HepG2 (cell line): ENCODE measurements at regions not wholly inside any gene's neighbourhood (a gene's known extent, or its start where the extent isn't known, plus 50 kb on each side); places are given as distances from the start of the nearest gene placed in this dataset.

ENCODE experiments used
- ATAC-seq: fragments of 200-7000 bp; cut with Tn5 transposase; 3 replicates; pipeline ENCODE4 v1.9.1; 2020; ENCODE audit warnings: mild to moderate bottlenecking, moderate library complexity
- BruUV-seq: library from RNA; stranded (reverse); fragments of 400-500 nt; replicated peaks from 2 replicates; lab custom pipeline; 2021; lab: Mats Ljungman, UMichigan
- CTCF ChIA-PET: fragments of 300-600 bp; formaldehyde crosslinking; extraction: SDS; loops from one replicate; lab custom pipeline; 2021; ENCODE audit warnings: low total read pairs, inconsistent platforms, low intra/inter-chr PET ratio; lab: Yijun Ruan, JAX
- POLR2A ChIA-PET: fragments of 350-600 bp; sonication (Branson Sonifier 250); formaldehyde crosslinking; loops from one replicate; lab custom pipeline; 2020; ENCODE audit warnings: antibody characterized with exemption, inconsistent platforms; lab: Yijun Ruan, JAX
- DNase-seq: peaks from one replicate; pipeline ENCODE4 v3.0.0-alpha.2; 2015; ENCODE audit warnings: low spot score
- FAIRE-seq: peaks from 3 replicates; lab custom pipeline; 2011; peaks lifted over from hg19 to GRCh38; lab: Jason Lieb, UNC
- H2AFZ ChIP-seq: one replicate; pipeline ENCODE4 v1.6.1; 2011; ENCODE audit warnings: low read length, inconsistent platforms
- H3K27ac ChIP-seq: fragments of 300-600 bp; 3 replicates; pipeline ENCODE4 v1.8.0; 2011; ENCODE audit warnings: mixed run types, mild to moderate bottlenecking, mixed read lengths, low read length, inconsistent platforms; ENCODE audit not compliant: insufficient read depth; ENCODE audit errors: extremely low read length
- H3K27me3 ChIP-seq, 2 experiments: fragments of 200-600 bp in 1 of 2; 2 replicates in 1 of 2; 3 replicates in 1 of 2; pipeline versions ENCODE4 v1.6.0 to v1.8.0; 2011; ENCODE audit warnings: low read length in 2 of 2, mild to moderate bottlenecking in 2 of 2, moderate library complexity in 2 of 2, inconsistent platforms in 1 of 2; ENCODE audit not compliant: insufficient read depth in 2 of 2, control insufficient read depth in 1 of 2
- H3K36me3 ChIP-seq, 2 experiments: fragments of 200-600 bp in 1 of 2; replicated peaks in 1 of 2; 2 replicates in 1 of 2; 3 replicates in 1 of 2; pipeline versions ENCODE4 v1.5.1 to v1.8.0; 2011; ENCODE audit warnings: low read length in 2 of 2, inconsistent platforms in 1 of 2; ENCODE audit not compliant: insufficient read depth in 2 of 2, control insufficient read depth in 1 of 2
- H3K4me1 ChIP-seq: 2 replicates; pipeline ENCODE4 v1.5.1; 2012; ENCODE audit warnings: low read length, inconsistent platforms; ENCODE audit not compliant: insufficient read depth
- H3K4me2 ChIP-seq: 2 replicates; pipeline ENCODE4 v1.6.0; 2011; ENCODE audit warnings: low read depth, low read length, inconsistent platforms
- H3K4me3 ChIP-seq, 3 experiments: fragments of 200-600 bp in 1 of 3; sonication (generic), shearing (Covaris generic) in 1 of 3; replicated peaks in 1 of 3; 2 replicates each; pipeline ENCODE4 v1.5.1; 2011 to 2016; ENCODE audit warnings: low read length in 3 of 3, inconsistent platforms in 2 of 3, low read depth in 2 of 3, mild to moderate bottlenecking in 2 of 3, control low read depth in 1 of 3, mixed read lengths in 1 of 3; ENCODE audit not compliant: insufficient read depth in 1 of 3
- H3K79me2 ChIP-seq: one replicate; pipeline ENCODE4 v1.6.1; 2011; ENCODE audit warnings: low read length, inconsistent platforms; ENCODE audit not compliant: insufficient read depth
- H3K9ac ChIP-seq: 2 replicates; pipeline ENCODE4 v1.6.0; 2011; ENCODE audit warnings: mild to moderate bottlenecking, low read depth, low read length, inconsistent platforms; ENCODE audit not compliant: insufficient read depth
- H3K9me3 ChIP-seq: 2 replicates; pipeline ENCODE4 v1.5.1; 2012; ENCODE audit warnings: mild to moderate bottlenecking, low read length
- H4K20me1 ChIP-seq: 2 replicates; pipeline ENCODE4 v1.6.0; 2011; ENCODE audit warnings: inconsistent platforms, mild to moderate bottlenecking, low read length, moderate library complexity; ENCODE audit not compliant: insufficient read depth
- BRCA1 ChIP-seq: sonication (generic); formaldehyde crosslinking; IDR thresholded peaks from 2 replicates; pipeline ENCODE4 v1.4.0; 2020; ENCODE audit warnings: missing genetic modification reagents
- DR1 ChIP-seq: sonication (generic); formaldehyde crosslinking; IDR thresholded peaks from 2 replicates; pipeline ENCODE4 v1.8.0; 2021; ENCODE audit warnings: mild to moderate bottlenecking, missing genetic modification reagents, inconsistent platforms
- KDM6A ChIP-seq: IDR thresholded peaks from 2 replicates; pipeline ENCODE4 v1.6.1; 2016; ENCODE audit warnings: low read depth
- MED1 ChIP-seq: sonication (generic); formaldehyde crosslinking; IDR thresholded peaks from 2 replicates; pipeline ENCODE4 v1.4.0; 2020; ENCODE audit warnings: missing genetic modification reagents
- NFE2L2 ChIP-seq: fragments of 150-350 bp; IDR thresholded peaks from 2 replicates; pipeline ENCODE4 v1.6.1; 2014; ENCODE audit warnings: low read length
- NFIB ChIP-seq: sonication (generic); formaldehyde crosslinking; IDR thresholded peaks from 2 replicates; pipeline ENCODE4 v1.9.0; 2021; ENCODE audit warnings: missing genetic modification reagents, mild to moderate bottlenecking, borderline replicate concordance
- PREB ChIP-seq: sonication (generic); formaldehyde crosslinking; IDR thresholded peaks from 2 replicates; pipeline ENCODE4 v1.4.0; 2020; ENCODE audit warnings: missing genetic modification reagents
- REXO4 ChIP-seq: sonication (generic); formaldehyde crosslinking; IDR thresholded peaks from 2 replicates; pipeline ENCODE4 v1.8.0; 2022; ENCODE audit warnings: missing genetic modification reagents, mild to moderate bottlenecking, borderline replicate concordance
- ZFP41 ChIP-seq: sonication (generic); formaldehyde crosslinking; IDR thresholded peaks from 2 replicates; pipeline ENCODE4 v1.4.0; 2020; ENCODE audit warnings: mild to moderate bottlenecking, missing genetic modification reagents, borderline replicate concordance
- ZNF10 ChIP-seq: sonication (generic); formaldehyde crosslinking; IDR thresholded peaks from 2 replicates; pipeline ENCODE4 v1.4.0; 2020; ENCODE audit warnings: mild to moderate bottlenecking, low read depth, missing genetic modification reagents, borderline replicate concordance
- ZNF138 ChIP-seq: sonication (generic); formaldehyde crosslinking; IDR thresholded peaks from 2 replicates; pipeline ENCODE4 v1.5.0; 2020; ENCODE audit warnings: mild to moderate bottlenecking, low read depth, missing genetic modification reagents
- ZNF83 ChIP-seq: sonication (generic); formaldehyde crosslinking; IDR thresholded peaks from 2 replicates; pipeline ENCODE4 v1.4.0; 2020; ENCODE audit warnings: missing genetic modification reagents, mild to moderate bottlenecking, borderline replicate concordance
- WGBS: methylation state at CpG from one replicate; pipeline ENCODE4 v1.1.6; 2017; ENCODE audit warnings: low lambda C conversion rate; 5-methylcytosine and 5-hydroxymethylcytosine counted together
- in situ Hi-C: cut with HindIII; loops from 2 replicates; pipeline ENCODE4 v1.10.0; 2017; ENCODE audit warnings: low pct_unique_long_range_greater_than_20kb; ENCODE audit not compliant: extremely low pct_ligation_motif_present
- intact Hi-C: fragments of 100-400 bp; cut with micrococcal nuclease; formaldehyde crosslinking; loops from one replicate; pipeline ENCODE4 v1.10.0; 2022; ENCODE audit not compliant: unreplicated experiment
- TF ChIP-seq, protein P1 (sequence below): sonication (generic); formaldehyde crosslinking; IDR thresholded peaks from 2 replicates; pipeline ENCODE4 v1.4.0; 2020; ENCODE audit warnings: mild to moderate bottlenecking, missing genetic modification reagents

GRCh38 chr4:28772788-28773187 lies 1912.1 kb downstream of the STIM2 start:
- ChIA-PET CTCF (no interaction called here), POLR2A (no interaction called here)
- H3K4me1 ChIP-seq = no peaks in the 10 kb centered on the region
- DNase-seq (no peak), ATAC-seq (no peak), FAIRE-seq (no peak)
- intact Hi-C loops = no loop called here
- H3K79me2 ChIP-seq = no peaks in the 10 kb centered on the region
- H3K27me3 ChIP-seq = no peaks in the 10 kb centered on the region
- no TSS peak for BruUV-seq
- H3K4me2 ChIP-seq = no peak overlapping the region
- H3K9ac ChIP-seq = no peak overlapping the region
- H3K36me3 ChIP-seq = no peaks in the 10 kb centered on the region
- H3K9me3 ChIP-seq = peaks cover 79% of the 10 kb centered on the region
- H3K4me3 ChIP-seq = no peak overlapping the region
- no peak overlapping the region for H3K27ac ChIP-seq
- H4K20me1 ChIP-seq = no peaks in the 10 kb centered on the region
- TF ChIP-seq ZNF83 (CRISPR knock-in tag) = no peak
- no peak for TF ChIP-seq NFE2L2
- TF ChIP-seq MED1 (CRISPR knock-in tag) = no peak
- no peak for TF ChIP-seq KDM6A (CRISPR knock-in tag)
- TF ChIP-seq, protein P1, sequence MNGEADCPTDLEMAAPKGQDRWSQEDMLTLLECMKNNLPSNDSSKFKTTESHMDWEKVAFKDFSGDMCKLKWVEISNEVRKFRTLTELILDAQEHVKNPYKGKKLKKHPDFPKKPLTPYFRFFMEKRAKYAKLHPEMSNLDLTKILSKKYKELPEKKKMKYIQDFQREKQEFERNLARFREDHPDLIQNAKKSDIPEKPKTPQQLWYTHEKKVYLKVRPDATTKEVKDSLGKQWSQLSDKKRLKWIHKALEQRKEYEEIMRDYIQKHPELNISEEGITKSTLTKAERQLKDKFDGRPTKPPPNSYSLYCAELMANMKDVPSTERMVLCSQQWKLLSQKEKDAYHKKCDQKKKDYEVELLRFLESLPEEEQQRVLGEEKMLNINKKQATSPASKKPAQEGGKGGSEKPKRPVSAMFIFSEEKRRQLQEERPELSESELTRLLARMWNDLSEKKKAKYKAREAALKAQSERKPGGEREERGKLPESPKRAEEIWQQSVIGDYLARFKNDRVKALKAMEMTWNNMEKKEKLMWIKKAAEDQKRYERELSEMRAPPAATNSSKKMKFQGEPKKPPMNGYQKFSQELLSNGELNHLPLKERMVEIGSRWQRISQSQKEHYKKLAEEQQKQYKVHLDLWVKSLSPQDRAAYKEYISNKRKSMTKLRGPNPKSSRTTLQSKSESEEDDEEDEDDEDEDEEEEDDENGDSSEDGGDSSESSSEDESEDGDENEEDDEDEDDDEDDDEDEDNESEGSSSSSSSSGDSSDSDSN = no peak
- TF ChIP-seq ZNF138 (CRISPR knock-in tag) = no peak
- no peak for TF ChIP-seq ZFP41 (CRISPR knock-in tag)
- TF ChIP-seq PREB = no peak
- no peak for TF ChIP-seq REXO4 (CRISPR knock-in tag)
- no peak for TF ChIP-seq ZNF10 (CRISPR knock-in tag)
- TF ChIP-seq NFIB = no peak
- no peak for TF ChIP-seq DR1 (CRISPR knock-in tag)
- no peak for TF ChIP-seq BRCA1 (CRISPR knock-in tag)
- in situ Hi-C loops = no loop called here
- no peak overlapping the region for H2AFZ ChIP-seq
- 0% methylated on average over 2 of the region's 2 CpGs for WGBS
